Frontal cortex (tissue), 3 donors: ENCODE measurements at regions not wholly inside any gene's neighbourhood (a gene's known extent, or its start where the extent isn't known, plus 50 kb on each side); places are given as distances from the start of the nearest gene placed in this dataset.
"Not testable (repeated sequence)": the region's sequence is repeated elsewhere in the genome, so short reads cannot be mapped to it uniquely, and the experiment has no call there.

Experiments
- DNase-seq, 2 donors: peaks; one replicate each; pipeline ENCODE4 v3.0.0; 2012; ENCODE audit warnings: low spot score in 2 of 2
- FAIRE-seq: peaks from 2 replicates; lab custom pipeline; 2012; peaks lifted over from hg19 to GRCh38; lab: Jason Lieb, UNC
- donor health status: control.
- donor health status: control.
- donor health status: control.

DNA sequence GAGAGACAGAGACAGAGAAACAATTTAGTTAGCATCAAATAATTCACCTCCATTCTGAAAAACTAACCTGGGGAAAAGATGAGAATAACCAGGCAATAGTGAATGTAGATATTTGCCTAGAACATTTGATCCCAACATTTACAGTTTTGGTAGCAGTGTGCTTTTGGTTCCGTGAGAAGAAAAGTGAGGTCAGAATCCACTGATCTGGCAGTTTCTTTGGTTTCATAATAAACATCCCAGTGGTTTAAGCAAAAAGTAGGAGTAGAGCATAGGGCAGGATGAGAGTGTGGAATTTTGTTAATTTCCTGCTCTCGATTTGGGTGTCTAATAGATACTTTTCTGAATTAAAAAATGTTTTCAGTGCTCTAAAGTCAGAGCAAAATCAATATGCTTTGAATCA, 887.0 kb downstream of the NR2F1-AS1 start:
- no peak for FAIRE-seq

GRCh38 chr5:92691955-92692354, 889.1 kb downstream of the NR2F1-AS1 start:
- not testable (repeated sequence) for DNase-seq, FAIRE-seq

More for the DNA sequence above, 887.0 kb downstream of the NR2F1-AS1 start:
- DNase-seq: no peak

GRCh38 chr5:92687821-92688722, 892.9 kb downstream of the NR2F1-AS1 start:
- DNase-seq (peak; percentile 31 to 39), FAIRE-seq (no peak)

GRCh38 chr5:92678640-92679039, 902.4 kb downstream of the NR2F1-AS1 start:
- FAIRE-seq: no peak
- DNase-seq: no peak

- no peak for FAIRE-seq
- no peak for DNase-seq
These were observed 904.5 kb downstream of the NR2F1-AS1 start for GRCh38 chr5:92676215-92677165.

GRCh38 chr5:92674321-92674720, 906.7 kb downstream of the NR2F1-AS1 start:
- FAIRE-seq (no peak), DNase-seq (no peak)

DNA sequence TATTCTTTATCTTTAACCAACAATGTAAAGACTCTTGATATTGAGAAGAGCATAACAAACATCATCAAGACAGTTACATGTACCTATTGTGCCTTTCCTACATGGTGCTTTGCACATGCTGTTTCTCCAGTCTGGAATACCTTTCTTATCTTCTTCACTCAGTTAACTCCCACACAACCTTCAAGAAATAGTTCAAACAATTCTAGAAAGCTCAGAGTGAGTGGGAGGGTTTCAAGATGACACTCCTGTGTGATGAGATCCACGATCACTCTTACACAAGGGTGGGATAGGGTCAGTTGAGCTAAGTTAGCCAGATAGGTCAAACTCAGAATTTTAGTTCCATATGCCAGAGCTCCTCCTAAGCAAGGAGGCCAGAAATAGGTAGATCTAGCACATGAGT, 915.5 kb downstream of the NR2F1-AS1 start:
- no peak for DNase-seq

DNA sequence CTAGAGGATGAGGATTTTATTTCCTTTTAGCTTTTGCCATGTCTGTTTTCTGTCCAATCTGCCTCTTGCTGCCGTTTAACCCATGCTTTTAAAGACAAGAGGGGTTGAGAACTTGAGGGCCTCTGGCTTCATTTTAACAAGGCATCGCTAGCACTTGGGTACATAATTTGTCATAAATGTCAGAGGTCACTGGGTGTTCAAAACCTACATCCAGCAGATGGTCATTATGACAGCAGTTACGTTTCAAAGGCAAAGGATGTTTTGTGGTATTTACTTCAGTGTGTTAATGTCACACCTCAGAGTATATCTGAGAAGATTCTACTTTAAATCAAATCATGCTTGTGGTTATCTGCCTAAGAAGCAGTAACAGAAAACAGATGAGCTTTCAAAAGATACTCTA, 918.3 kb downstream of the NR2F1-AS1 start:
- no peak for DNase-seq
- FAIRE-seq: no peak

More for the DNA sequence above, 915.5 kb downstream of the NR2F1-AS1 start:
- no peak for FAIRE-seq

DNA sequence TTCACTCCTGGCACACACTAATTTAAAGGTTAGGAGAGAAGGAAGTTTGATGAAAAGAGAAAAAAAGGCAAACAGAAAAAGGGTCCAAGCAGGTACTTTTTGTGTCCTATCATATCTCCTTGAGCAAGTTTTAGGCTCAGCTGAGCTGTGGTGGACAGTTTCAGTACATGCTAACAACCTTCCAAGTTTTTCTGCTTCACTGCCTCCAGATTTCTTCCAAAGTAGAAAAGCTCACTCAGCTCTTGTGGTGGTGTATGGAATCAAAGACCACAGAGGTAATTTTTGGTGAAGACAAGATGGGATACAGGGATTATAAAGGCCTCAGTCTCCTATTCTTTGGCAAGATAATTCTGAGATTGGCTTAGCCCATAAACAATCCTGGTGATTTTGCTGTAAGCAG, 921.8 kb downstream of the NR2F1-AS1 start:
- FAIRE-seq (no peak), DNase-seq (no peak)

- FAIRE-seq, DNase-seq: not testable (repeated sequence)
These were observed 926.4 kb downstream of the NR2F1-AS1 start for GRCh38 chr5:92654601-92655000.

DNA sequence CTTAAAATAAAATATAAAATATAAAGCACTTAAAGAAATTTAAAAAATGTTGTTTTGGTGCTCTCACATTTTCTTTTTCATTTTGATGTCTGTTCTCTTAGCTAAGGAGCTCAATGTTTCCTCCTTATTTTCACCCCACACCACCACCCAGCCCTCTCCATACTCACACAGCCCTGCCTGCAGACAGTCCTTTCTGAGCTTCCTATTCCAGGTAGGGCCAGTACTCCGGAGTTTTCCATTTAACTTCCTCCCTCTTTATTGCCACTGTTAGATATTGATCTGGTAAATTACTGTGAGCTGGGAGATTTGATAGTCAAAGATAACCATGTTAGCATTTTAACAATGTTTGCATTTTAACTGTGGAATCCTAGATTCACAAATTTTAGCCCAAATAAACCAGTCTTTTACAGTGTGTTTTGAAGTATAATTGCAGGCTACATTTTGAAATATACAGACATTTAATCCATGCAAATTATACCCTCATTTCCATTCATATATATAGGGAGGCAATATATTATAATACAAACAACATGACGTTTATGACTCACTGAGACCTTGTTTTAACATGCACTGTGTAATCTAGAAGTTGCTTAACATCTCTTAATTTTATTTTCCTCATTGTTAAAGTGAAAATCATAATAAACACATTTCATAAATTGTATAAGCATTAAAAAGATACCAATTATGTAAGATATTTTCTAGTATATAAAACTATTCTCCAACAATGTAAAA, 927.1 kb downstream of the NR2F1-AS1 start:
- FAIRE-seq: no peak
- DNase-seq: no peak

GRCh38 chr5:92652756-92653155, 928.3 kb downstream of the NR2F1-AS1 start:
- DNase-seq (no peak), FAIRE-seq (no peak)

- FAIRE-seq (no peak), DNase-seq (no peak)
These were observed 936.6 kb downstream of the NR2F1-AS1 start for GRCh38 chr5:92644266-92644886.

DNA sequence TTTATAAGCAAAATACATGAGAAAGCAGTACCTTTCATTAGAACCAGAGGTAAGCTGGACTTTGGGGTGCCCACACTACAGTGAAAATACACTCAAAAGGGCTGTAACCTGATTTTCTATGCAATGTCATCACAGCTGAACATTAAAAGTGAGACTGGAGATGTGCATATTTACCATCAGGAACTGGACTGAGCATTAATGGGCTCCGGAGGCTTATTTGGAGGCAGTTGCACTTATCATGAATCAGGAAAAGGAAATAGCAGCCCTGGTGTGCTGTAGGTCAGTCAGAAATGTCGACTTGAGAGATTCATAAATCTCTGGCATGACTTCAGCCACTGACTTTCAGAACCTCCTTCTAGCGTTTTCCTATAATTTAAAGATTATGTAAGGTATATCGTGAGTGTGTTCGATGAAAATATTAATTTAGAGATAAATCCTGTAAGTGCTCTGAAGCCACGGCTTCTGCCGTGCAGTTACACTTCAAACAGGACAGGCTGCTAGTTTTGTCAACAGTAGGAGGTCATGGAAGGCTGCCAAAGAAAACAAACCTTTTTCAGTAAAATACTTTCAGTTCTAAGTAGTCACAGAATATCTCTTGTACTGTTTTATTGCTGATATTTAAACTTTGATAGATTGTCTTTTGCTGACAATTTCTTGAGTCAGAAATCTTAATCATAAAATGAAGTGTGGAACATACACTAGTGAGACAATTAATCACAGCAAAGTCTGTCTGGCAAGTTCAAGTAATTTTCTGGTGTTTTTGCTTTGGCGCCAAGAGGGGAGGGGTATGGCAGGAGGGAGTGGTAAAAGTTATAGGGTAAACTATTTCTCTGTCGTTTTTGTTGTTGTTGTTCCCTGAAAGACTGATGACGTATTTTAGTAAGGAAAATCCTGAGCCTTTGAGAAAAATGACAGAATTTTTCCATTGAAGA, 939.7 kb downstream of the NR2F1-AS1 start:
- FAIRE-seq (no peak), DNase-seq (no peak)

- no peak for FAIRE-seq
These were observed 940.7 kb downstream of the NR2F1-AS1 start for GRCh38 chr5:92640340-92640739.

DNA sequence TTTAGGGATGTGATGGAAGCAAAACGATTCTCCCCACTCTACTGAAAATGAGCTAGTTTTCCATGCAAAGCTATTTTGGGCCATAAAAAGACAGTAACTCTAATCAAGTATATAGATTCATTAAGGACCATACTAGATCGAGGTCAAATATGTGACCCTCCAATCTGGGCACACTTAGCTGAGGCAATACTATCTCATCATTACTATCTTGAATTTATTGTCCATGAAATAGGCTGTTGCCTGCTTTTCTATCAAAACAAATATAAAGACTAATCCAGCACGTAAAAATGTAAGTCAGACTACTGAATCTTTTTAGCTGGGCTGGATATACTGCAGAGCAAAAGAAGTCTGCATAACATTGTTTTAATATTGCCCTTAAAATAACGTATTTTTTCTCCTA, 943.1 kb downstream of the NR2F1-AS1 start:
- no peak for DNase-seq
- no peak for FAIRE-seq

More at GRCh38 chr5:92640340-92640739, 940.7 kb downstream of the NR2F1-AS1 start:
- DNase-seq: no peak

DNA sequence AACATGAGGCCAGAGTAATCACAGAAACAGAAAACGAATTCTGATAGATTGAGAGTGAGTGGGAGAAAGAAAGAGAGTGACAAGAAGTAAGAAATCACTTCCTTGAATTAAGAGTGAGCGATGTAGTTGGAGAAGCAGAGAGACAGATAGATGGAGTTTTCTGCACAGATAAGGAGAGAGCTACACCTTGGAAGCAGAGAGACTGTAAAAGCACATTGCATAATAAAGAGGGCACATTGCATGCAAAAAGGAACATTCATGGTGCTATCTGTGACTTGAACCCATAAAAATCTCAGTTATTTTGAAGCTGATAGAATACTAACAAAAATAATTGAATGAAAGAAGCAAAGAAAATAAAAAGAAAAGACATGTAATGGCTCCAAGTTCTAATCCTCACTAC, 943.8 kb downstream of the NR2F1-AS1 start:
- no peak for DNase-seq
- no peak for FAIRE-seq

- FAIRE-seq: no peak
- no peak for DNase-seq
These were observed 946.0 kb downstream of the NR2F1-AS1 start for GRCh38 chr5:92635001-92635461.
